ENCODE measurements at regions not wholly inside any gene's neighbourhood (a gene's known extent, or its start where the extent isn't known, plus 50 kb on each side); places are given as distances from the start of the nearest gene placed in this dataset.

DNA sequence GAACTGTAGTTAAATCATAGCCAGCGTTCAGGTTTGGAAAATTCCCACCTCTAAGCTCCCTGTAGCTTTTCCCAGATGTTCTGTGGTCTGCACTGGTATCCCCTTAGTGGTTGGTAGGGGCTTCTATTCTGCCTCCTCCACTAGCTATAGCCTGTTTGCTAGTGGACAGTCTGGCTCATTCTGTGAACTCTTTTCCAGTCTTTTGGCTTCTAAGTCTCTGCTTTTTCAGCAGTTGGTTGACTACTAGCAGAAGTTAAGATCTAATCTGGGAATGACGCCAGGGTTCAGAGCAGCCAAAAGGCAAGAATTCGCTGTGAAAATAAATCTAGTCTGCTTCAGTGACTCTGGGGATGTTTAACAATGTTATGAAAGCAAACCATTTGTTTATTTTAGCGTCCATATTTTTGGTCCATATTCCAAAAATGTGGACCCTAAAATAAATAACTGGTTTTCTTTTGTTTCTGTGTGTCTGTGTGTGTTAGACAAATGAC lies 73.7 kb upstream of the WDR72 start:
- TF ChIP-seq, protein P1, sequence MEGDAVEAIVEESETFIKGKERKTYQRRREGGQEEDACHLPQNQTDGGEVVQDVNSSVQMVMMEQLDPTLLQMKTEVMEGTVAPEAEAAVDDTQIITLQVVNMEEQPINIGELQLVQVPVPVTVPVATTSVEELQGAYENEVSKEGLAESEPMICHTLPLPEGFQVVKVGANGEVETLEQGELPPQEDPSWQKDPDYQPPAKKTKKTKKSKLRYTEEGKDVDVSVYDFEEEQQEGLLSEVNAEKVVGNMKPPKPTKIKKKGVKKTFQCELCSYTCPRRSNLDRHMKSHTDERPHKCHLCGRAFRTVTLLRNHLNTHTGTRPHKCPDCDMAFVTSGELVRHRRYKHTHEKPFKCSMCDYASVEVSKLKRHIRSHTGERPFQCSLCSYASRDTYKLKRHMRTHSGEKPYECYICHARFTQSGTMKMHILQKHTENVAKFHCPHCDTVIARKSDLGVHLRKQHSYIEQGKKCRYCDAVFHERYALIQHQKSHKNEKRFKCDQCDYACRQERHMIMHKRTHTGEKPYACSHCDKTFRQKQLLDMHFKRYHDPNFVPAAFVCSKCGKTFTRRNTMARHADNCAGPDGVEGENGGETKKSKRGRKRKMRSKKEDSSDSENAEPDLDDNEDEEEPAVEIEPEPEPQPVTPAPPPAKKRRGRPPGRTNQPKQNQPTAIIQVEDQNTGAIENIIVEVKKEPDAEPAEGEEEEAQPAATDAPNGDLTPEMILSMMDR (IDR thresholded peaks at IDR 0.05; ENCODE audit: insufficient read depth, low read depth, low read length) = no peak
- no peak for TF ChIP-seq EZH2 (IDR thresholded peaks at IDR 0.05; ENCODE audit: insufficient read depth, low read length)

All from astrocyte (in vitro differentiated cells and primary cell).